ENCODE measurements at regions not wholly inside any gene's neighbourhood (a gene's known extent, or its start where the extent isn't known, plus 50 kb on each side); places are given as distances from the start of the nearest gene placed in this dataset.

GRCh38 chr12:69014047-69014446, 81.1 kb upstream of the CPM start:
- H3K27me3 Mint-ChIP-seq (ENCODE audit: low read depth, poor library complexity): peaks cover 7% of the 10 kb centered on the region
- no peaks in the 10 kb centered on the region for H3K36me3 Mint-ChIP-seq (ENCODE audit: low read depth)
- H3K4me3 Mint-ChIP-seq: no peak overlapping the region

DNA sequence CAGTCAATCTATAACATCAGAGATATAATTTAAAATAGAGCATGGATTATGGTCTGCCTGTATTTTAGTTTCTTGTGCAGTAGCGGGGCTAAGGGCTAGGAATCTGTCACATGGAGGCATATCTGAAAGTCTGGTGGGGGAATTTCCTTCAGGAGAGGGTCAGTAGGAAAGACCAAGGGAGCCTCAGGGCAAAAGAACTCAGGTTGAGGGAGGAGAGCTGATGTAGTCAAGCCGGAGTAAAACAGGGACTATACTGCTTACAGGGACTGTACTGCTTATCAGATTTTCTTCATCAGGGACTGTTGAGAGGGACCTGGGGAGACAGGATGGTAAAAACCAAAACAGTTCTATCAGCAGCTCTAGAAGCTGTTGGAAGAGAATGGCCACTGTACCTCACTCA, 82.0 kb upstream of the CPM start:
- no peaks in the 10 kb centered on the region for H3K36me3 Mint-ChIP-seq (ENCODE audit: low read depth)
- TF ChIP-seq, protein P1, sequence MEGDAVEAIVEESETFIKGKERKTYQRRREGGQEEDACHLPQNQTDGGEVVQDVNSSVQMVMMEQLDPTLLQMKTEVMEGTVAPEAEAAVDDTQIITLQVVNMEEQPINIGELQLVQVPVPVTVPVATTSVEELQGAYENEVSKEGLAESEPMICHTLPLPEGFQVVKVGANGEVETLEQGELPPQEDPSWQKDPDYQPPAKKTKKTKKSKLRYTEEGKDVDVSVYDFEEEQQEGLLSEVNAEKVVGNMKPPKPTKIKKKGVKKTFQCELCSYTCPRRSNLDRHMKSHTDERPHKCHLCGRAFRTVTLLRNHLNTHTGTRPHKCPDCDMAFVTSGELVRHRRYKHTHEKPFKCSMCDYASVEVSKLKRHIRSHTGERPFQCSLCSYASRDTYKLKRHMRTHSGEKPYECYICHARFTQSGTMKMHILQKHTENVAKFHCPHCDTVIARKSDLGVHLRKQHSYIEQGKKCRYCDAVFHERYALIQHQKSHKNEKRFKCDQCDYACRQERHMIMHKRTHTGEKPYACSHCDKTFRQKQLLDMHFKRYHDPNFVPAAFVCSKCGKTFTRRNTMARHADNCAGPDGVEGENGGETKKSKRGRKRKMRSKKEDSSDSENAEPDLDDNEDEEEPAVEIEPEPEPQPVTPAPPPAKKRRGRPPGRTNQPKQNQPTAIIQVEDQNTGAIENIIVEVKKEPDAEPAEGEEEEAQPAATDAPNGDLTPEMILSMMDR (IDR thresholded peaks at IDR 0.05): no peak
- H3K27ac Mint-ChIP-seq: peak overlapping the region; percentile 24
- peaks cover 14% of the 10 kb centered on the region for H3K4me1 Mint-ChIP-seq
- H3K27me3 Mint-ChIP-seq (ENCODE audit: low read depth, poor library complexity): peaks cover 7% of the 10 kb centered on the region
- H3K4me3 Mint-ChIP-seq: no peak overlapping the region
- peaks cover 2% of the 10 kb centered on the region for H3K9me3 Mint-ChIP-seq
- no peak for DNase-seq

More at GRCh38 chr12:69014047-69014446, 81.1 kb upstream of the CPM start:
- no peak for DNase-seq
- Mint-ChIP-seq H3K4me1 (peaks cover 14% of the 10 kb centered on the region), H3K9me3 (no peaks in the 10 kb centered on the region), H3K27ac (no peak overlapping the region)
- TF ChIP-seq, protein P1 (IDR thresholded peaks at IDR 0.05): no peak

GRCh38 chr12:69015831-69016230, 82.9 kb upstream of the CPM start:
- Mint-ChIP-seq H3K27ac (no peak overlapping the region), H3K4me1 (peaks cover 14% of the 10 kb centered on the region)

GRCh38 chr12:69019082-69019481, 86.1 kb upstream of the CPM start:
- DNase-seq: no peak
- Mint-ChIP-seq H3K9me3 (peaks cover 6% of the 10 kb centered on the region), H3K4me1 (no peaks in the 10 kb centered on the region), H3K27ac (no peak overlapping the region), H3K27me3 (ENCODE audit: low read depth, poor library complexity) (peaks cover 10% of the 10 kb centered on the region), H3K36me3 (ENCODE audit: low read depth) (no peaks in the 10 kb centered on the region), H3K4me3 (no peak overlapping the region)
- TF ChIP-seq, protein P1 (IDR thresholded peaks at IDR 0.05): no peak

More at GRCh38 chr12:69015831-69016230, 82.9 kb upstream of the CPM start:
- H3K36me3 Mint-ChIP-seq (ENCODE audit: low read depth): no peaks in the 10 kb centered on the region
- H3K4me3 Mint-ChIP-seq: no peak overlapping the region
- H3K9me3 Mint-ChIP-seq: peaks cover 6% of the 10 kb centered on the region
- TF ChIP-seq, protein P1 (IDR thresholded peaks at IDR 0.05): no peak
- peaks cover 7% of the 10 kb centered on the region for H3K27me3 Mint-ChIP-seq (ENCODE audit: low read depth, poor library complexity)
- DNase-seq: no peak

DNA sequence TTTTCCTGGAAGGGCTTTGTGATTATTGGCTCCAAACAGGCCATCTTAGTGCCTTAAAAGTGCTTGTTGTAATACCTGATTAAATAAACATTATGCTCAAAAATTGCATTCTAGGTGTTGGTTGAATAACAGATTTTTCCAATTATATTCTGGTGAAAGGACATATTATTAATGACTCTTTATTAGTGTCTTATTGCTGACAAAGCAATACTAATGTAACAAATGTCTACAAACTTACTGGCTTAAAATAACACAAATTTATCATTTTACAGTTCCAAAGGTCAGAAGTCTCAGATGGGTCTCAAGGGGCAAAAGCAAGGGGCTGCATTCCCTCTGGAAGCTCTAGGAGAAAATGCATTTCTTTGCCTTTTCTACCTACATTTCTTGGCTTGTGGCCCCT, 86.9 kb upstream of the CPM start:
- Mint-ChIP-seq H3K27me3 (ENCODE audit: low read depth, poor library complexity) (peaks cover 8% of the 10 kb centered on the region), H3K36me3 (ENCODE audit: low read depth) (no peaks in the 10 kb centered on the region), H3K4me3 (no peak overlapping the region), H3K27ac (no peak overlapping the region), H3K4me1 (no peaks in the 10 kb centered on the region), H3K9me3 (peaks cover 6% of the 10 kb centered on the region)
- no peak for DNase-seq
- TF ChIP-seq, protein P1 (IDR thresholded peaks at IDR 0.05): no peak

GRCh38 chr12:69022674-69023073, 89.7 kb upstream of the CPM start:
- H3K27ac Mint-ChIP-seq: no peak overlapping the region
- peaks cover 4% of the 10 kb centered on the region for H3K4me1 Mint-ChIP-seq
- TF ChIP-seq, protein P1 (IDR thresholded peaks at IDR 0.05): no peak
- no peaks in the 10 kb centered on the region for H3K36me3 Mint-ChIP-seq (ENCODE audit: low read depth)
- peaks cover 10% of the 10 kb centered on the region for H3K9me3 Mint-ChIP-seq
- no peak overlapping the region for H3K4me3 Mint-ChIP-seq
- H3K27me3 Mint-ChIP-seq (ENCODE audit: low read depth, poor library complexity): peaks cover 5% of the 10 kb centered on the region
- no peak for DNase-seq
